ENCODE measurements at regions not wholly inside any gene's neighbourhood (a gene's known extent, or its start where the extent isn't known, plus 50 kb on each side); places are given as distances from the start of the nearest gene placed in this dataset.

GRCh38 chr5:5572976-5573797 is 150.7 kb downstream of the ICE1 start:
- peak overlapping the region; percentile 44 for H3K27ac Mint-ChIP-seq (ENCODE audit: unreplicated experiment)
- H3K9me3 Mint-ChIP-seq, result no peaks in the 10 kb centered on the region
- peaks cover 4% of the 10 kb centered on the region for H3K27me3 Mint-ChIP-seq (ENCODE audit: low read depth)
- peaks cover 6% of the 10 kb centered on the region for H3K4me1 Mint-ChIP-seq
- H3K4me3 Mint-ChIP-seq, result no peak overlapping the region
- no peak for TF ChIP-seq CTCF (conservative IDR thresholded peaks at IDR 0.05)
- DNase-seq (ENCODE audit: low read depth, low spot score), result no peak
- no peaks in the 10 kb centered on the region for H3K36me3 Mint-ChIP-seq (ENCODE audit: low read depth)

GRCh38 chr5:5572010-5572865 is 149.8 kb downstream of the ICE1 start:
- peaks cover 4% of the 10 kb centered on the region for H3K27me3 Mint-ChIP-seq (ENCODE audit: low read depth)
- H3K27ac Mint-ChIP-seq (ENCODE audit: unreplicated experiment), result no peak overlapping the region
- no peaks in the 10 kb centered on the region for H3K9me3 Mint-ChIP-seq
- no peak overlapping the region for H3K4me3 Mint-ChIP-seq
- no peak for DNase-seq (ENCODE audit: low read depth, low spot score)
- TF ChIP-seq CTCF (conservative IDR thresholded peaks at IDR 0.05), result no peak
- H3K4me1 Mint-ChIP-seq, result peaks cover 6% of the 10 kb centered on the region
- no peaks in the 10 kb centered on the region for H3K36me3 Mint-ChIP-seq (ENCODE audit: low read depth)

DNA sequence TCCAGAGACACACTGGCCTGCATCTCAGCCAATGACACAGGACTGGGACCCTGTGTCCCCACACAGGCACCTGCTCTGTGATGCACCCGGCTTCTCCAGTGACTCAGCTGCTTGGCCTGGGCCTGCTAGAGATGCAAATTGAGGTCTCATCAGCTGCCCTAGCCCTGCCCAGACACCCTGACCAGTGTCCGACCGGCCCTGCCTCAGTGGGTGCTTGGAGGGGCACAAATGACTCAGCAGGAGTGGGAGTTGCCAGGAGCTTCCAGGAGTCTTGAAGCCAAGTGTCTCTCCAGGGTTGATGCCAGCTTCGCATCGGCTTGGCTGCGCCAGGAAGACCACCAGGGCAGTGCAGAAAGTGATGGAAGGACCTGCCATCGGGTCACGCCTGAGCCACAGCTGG is 148.2 kb downstream of the ICE1 start:
- no peak for TF ChIP-seq CTCF (conservative IDR thresholded peaks at IDR 0.05)
- H3K36me3 Mint-ChIP-seq (ENCODE audit: low read depth), result no peaks in the 10 kb centered on the region

GRCh38 chr5:5564898-5565297 is 142.4 kb downstream of the ICE1 start:
- no peaks in the 10 kb centered on the region for H3K4me1 Mint-ChIP-seq

More for the DNA sequence above, 148.2 kb downstream of the ICE1 start:
- Mint-ChIP-seq H3K4me1 (peaks cover 6% of the 10 kb centered on the region), H3K9me3 (no peaks in the 10 kb centered on the region), H3K27ac (ENCODE audit: unreplicated experiment) (no peak overlapping the region), H3K4me3 (no peak overlapping the region), H3K27me3 (ENCODE audit: low read depth) (peaks cover 8% of the 10 kb centered on the region)
- no peak for DNase-seq (ENCODE audit: low read depth, low spot score)

DNA sequence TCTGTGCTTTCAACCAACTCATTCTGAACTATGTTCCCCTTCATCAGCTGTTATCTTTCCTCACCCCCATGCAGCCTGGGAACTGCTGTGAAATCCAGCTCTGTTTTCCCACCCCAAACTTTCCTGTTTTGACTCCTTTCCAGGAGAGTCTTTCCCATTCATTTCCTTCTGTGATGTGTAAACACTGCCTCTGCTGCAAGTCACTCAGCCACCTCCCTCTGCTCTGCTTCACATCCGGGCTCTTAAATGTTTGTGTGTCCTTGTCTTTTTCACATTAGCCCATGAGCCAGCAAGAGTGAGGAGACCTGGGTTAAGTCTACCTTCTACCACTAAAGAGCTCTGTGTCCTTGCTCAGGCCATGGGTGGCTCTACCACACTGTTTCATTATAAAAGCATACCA is 137.5 kb downstream of the ICE1 start:
- TF ChIP-seq CTCF (conservative IDR thresholded peaks at IDR 0.05), result no peak
- no peak overlapping the region for H3K27ac Mint-ChIP-seq (ENCODE audit: unreplicated experiment)
- H3K9me3 Mint-ChIP-seq, result peaks cover 2% of the 10 kb centered on the region
- no peaks in the 10 kb centered on the region for H3K4me1 Mint-ChIP-seq
- no peak overlapping the region for H3K4me3 Mint-ChIP-seq
- peaks cover 12% of the 10 kb centered on the region for H3K27me3 Mint-ChIP-seq (ENCODE audit: low read depth)
- no peak for DNase-seq (ENCODE audit: low read depth, low spot score)
- no peaks in the 10 kb centered on the region for H3K36me3 Mint-ChIP-seq (ENCODE audit: low read depth)

More at GRCh38 chr5:5564898-5565297, 142.4 kb downstream of the ICE1 start:
- Mint-ChIP-seq H3K27ac (ENCODE audit: unreplicated experiment) (no peak overlapping the region), H3K4me3 (no peak overlapping the region), H3K36me3 (ENCODE audit: low read depth) (no peaks in the 10 kb centered on the region), H3K27me3 (ENCODE audit: low read depth) (peaks cover 9% of the 10 kb centered on the region), H3K9me3 (no peaks in the 10 kb centered on the region)
- DNase-seq (ENCODE audit: low read depth, low spot score), result no peak
- TF ChIP-seq CTCF (conservative IDR thresholded peaks at IDR 0.05), result no peak
